WERI-Rb-1 (cell line): ENCODE measurements at regions not wholly inside any gene's neighbourhood (a gene's known extent, or its start where the extent isn't known, plus 50 kb on each side); places are given as distances from the start of the nearest gene placed in this dataset.

Experiments used
- DNase-seq: peaks from one replicate; pipeline ENCODE4 v3.0.0-alpha.2; 2020
- H3K27ac ChIP-seq: fragments of 250-450 bp; sonication (Bioruptor Pico); 2 replicates; pipeline ENCODE4 v1.5.1; 2020; ENCODE audit warnings: mild to moderate bottlenecking, moderate library complexity
- H3K27me3 ChIP-seq: fragments of 250-450 bp; sonication (Bioruptor Pico); 2 replicates; pipeline ENCODE4 v1.5.1; 2021; ENCODE audit warnings: mild to moderate bottlenecking, low read depth, moderate library complexity; ENCODE audit not compliant: insufficient read depth, severe bottlenecking
- H3K36me3 ChIP-seq: fragments of 250-450 bp; sonication (Bioruptor Pico); 2 replicates; pipeline ENCODE4 v1.5.1; 2020; ENCODE audit warnings: mild to moderate bottlenecking, moderate library complexity
- H3K4me3 ChIP-seq: 2 replicates; pipeline ENCODE4 v1.5.1; 2011; ENCODE audit warnings: low read depth, mild to moderate bottlenecking, control low read depth, low read length
- H3K9me3 ChIP-seq: fragments of 250-450 bp; sonication (Bioruptor Pico); 2 replicates; pipeline ENCODE4 v1.5.1; 2021; ENCODE audit warnings: mild to moderate bottlenecking, moderate library complexity; ENCODE audit not compliant: severe bottlenecking
- CTCF ChIP-seq: IDR thresholded peaks from 2 replicates; pipeline ENCODE4 v1.5.1; 2011; ENCODE audit warnings: low read depth, mild to moderate bottlenecking, control low read depth, inconsistent platforms, low read length

GRCh38 chr3:127134466-127134865 is 58.5 kb upstream of the PRR23E start:
- H3K27me3 ChIP-seq: no peaks in the 10 kb centered on the region

GRCh38 chr3:127134887-127135240 is 58.1 kb upstream of the PRR23E start:
- H3K9me3 ChIP-seq: no peaks in the 10 kb centered on the region
- H3K4me3 ChIP-seq: peak overlapping the region; percentile 40
- no peak for TF ChIP-seq CTCF
- H3K36me3 ChIP-seq: no peaks in the 10 kb centered on the region
- no peak overlapping the region for H3K27ac ChIP-seq
- no peak for DNase-seq
- no peaks in the 10 kb centered on the region for H3K27me3 ChIP-seq

More at GRCh38 chr3:127134466-127134865, 58.5 kb upstream of the PRR23E start:
- Histone ChIP-seq H3K27ac (no peak overlapping the region), H3K36me3 (no peaks in the 10 kb centered on the region), H3K9me3 (no peaks in the 10 kb centered on the region), H3K4me3 (no peak overlapping the region)
- no peak for DNase-seq
- TF ChIP-seq CTCF: no peak

GRCh38 chr3:127135241-127136023 is 57.5 kb upstream of the PRR23E start:
- TF ChIP-seq CTCF: no peak
- Histone ChIP-seq H3K36me3 (no peaks in the 10 kb centered on the region), H3K4me3 (peak overlapping the region; percentile 40), H3K9me3 (no peaks in the 10 kb centered on the region), H3K27ac (no peak overlapping the region; the same call in 1 of the 2 replicates), H3K27me3 (no peaks in the 10 kb centered on the region)
- peak; percentile 51 for DNase-seq

GRCh38 chr3:127136024-127136600 is 56.8 kb upstream of the PRR23E start:
- DNase-seq: no peak
- H3K4me3 ChIP-seq: no peak overlapping the region; the same call in 1 of the 2 replicates
- H3K27me3 ChIP-seq: no peaks in the 10 kb centered on the region
- H3K36me3 ChIP-seq: no peaks in the 10 kb centered on the region
- H3K9me3 ChIP-seq: no peaks in the 10 kb centered on the region
- TF ChIP-seq CTCF: no peak
- H3K27ac ChIP-seq: no peak overlapping the region

GRCh38 chr3:127136706-127137105 is 56.2 kb upstream of the PRR23E start:
- no peaks in the 10 kb centered on the region for H3K36me3 ChIP-seq
- no peaks in the 10 kb centered on the region for H3K27me3 ChIP-seq
- no peak overlapping the region for H3K4me3 ChIP-seq
- DNase-seq: no peak
- H3K27ac ChIP-seq: no peak overlapping the region
- no peaks in the 10 kb centered on the region for H3K9me3 ChIP-seq
- TF ChIP-seq CTCF: no peak
